ENCODE measurements at regions not wholly inside any gene's neighbourhood (a gene's known extent, or its start where the extent isn't known, plus 50 kb on each side); places are given as distances from the start of the nearest gene placed in this dataset.

DNA sequence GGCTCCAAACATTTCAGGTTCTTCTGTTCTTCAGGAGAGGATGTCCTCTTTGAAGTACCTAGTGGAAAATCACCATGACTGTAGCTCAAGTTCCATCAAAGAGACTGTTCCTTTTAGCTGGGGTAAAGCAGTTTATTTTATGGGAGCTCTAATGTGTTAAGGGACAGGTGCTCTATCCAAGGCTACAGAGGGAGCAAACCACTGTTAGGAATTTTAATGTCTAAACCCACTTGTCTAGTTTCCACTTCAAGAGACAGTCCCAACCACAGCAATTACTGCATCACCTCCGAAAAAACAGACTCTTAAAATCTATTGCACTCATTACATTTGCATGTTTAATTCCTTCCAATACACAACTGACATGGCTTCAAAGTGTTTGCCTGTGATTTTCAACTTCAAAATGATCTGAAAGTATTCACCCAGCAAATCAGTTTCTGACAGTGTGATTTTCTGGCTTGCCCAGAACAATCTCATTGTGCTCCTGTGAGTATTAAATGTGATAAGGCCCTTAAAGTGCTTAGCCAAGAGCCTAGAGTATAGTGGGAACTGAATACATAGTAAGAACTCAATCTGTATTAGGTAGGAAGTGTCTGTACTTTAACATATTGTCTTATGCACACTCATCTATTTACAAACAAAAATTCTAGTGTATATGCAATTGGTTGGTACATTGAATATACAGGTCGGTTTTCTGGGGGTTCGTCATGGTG, 266.5 kb upstream of the CCDC54 start:
- Histone ChIP-seq H3K4me1 (ENCODE audit: insufficient read depth) (no peaks in the 10 kb centered on the region), H2AFZ (no peak overlapping the region), H3K4me3 (no peak overlapping the region), H3K36me3 (replicated peaks; ENCODE audit: insufficient read depth, low read depth) (no peaks in the 10 kb centered on the region), H3K4me2 (no peak overlapping the region), H4K20me1 (ENCODE audit: insufficient read depth, poor library complexity, severe bottlenecking) (no peaks in the 10 kb centered on the region), H3K9me3 (ENCODE audit: low read depth) (no peaks in the 10 kb centered on the region), H3K27me3 (no peaks in the 10 kb centered on the region), H3K27ac (no peak overlapping the region), H3K79me2 (no peaks in the 10 kb centered on the region), H3K9me2 (replicated peaks; ENCODE audit: insufficient read depth) (no peaks in the 10 kb centered on the region)
- WGBS (ENCODE audit: low lambda C conversion rate, missing lambda C conversion rate): 80% methylated on average over 3 of the region's 3 CpGs
- DNase-seq (ENCODE audit: low spot score): no peak
- TF ChIP-seq, protein P1, sequence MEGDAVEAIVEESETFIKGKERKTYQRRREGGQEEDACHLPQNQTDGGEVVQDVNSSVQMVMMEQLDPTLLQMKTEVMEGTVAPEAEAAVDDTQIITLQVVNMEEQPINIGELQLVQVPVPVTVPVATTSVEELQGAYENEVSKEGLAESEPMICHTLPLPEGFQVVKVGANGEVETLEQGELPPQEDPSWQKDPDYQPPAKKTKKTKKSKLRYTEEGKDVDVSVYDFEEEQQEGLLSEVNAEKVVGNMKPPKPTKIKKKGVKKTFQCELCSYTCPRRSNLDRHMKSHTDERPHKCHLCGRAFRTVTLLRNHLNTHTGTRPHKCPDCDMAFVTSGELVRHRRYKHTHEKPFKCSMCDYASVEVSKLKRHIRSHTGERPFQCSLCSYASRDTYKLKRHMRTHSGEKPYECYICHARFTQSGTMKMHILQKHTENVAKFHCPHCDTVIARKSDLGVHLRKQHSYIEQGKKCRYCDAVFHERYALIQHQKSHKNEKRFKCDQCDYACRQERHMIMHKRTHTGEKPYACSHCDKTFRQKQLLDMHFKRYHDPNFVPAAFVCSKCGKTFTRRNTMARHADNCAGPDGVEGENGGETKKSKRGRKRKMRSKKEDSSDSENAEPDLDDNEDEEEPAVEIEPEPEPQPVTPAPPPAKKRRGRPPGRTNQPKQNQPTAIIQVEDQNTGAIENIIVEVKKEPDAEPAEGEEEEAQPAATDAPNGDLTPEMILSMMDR (IDR thresholded peaks at IDR 0.05; ENCODE audit: poor library complexity): no peak
- TF ChIP-seq EZH2phosphoT487 (IDR thresholded peaks at IDR 0.05; ENCODE audit: low read depth, severe bottlenecking, unreplicated experiment): no peak
- TF ChIP-seq EZH2 (IDR thresholded peaks at IDR 0.05; ENCODE audit: borderline replicate concordance): no peak

DNA sequence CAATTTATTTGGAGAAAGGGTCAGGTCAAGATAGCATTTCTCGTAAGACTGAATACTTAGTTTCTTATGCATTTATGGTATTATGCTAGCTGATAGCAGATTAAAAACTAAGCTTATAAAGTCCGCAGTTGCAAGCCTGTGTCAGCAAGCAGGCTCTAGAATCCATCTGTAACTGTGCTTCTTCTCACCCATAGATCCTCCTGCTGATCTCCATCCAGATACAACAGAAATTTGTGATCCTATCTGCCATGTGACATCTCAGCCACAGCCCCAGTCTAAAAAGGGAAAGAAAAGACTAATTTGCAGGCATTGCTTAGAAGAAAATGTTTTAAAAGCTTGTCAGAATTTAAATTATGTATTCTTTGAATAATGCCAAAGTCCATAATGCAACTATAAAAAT, 265.4 kb upstream of the CCDC54 start:
- Histone ChIP-seq H3K36me3 (replicated peaks; ENCODE audit: insufficient read depth, low read depth) (no peaks in the 10 kb centered on the region), H3K27ac (no peak overlapping the region), H3K27me3 (no peaks in the 10 kb centered on the region), H3K4me2 (no peak overlapping the region), H4K20me1 (ENCODE audit: insufficient read depth, poor library complexity, severe bottlenecking) (no peaks in the 10 kb centered on the region), H3K9me2 (replicated peaks; ENCODE audit: insufficient read depth) (no peaks in the 10 kb centered on the region), H3K4me3 (no peak overlapping the region), H3K4me1 (ENCODE audit: insufficient read depth) (no peaks in the 10 kb centered on the region), H2AFZ (no peak overlapping the region), H3K79me2 (no peaks in the 10 kb centered on the region), H3K9me3 (ENCODE audit: low read depth) (no peaks in the 10 kb centered on the region)
- TF ChIP-seq EZH2 (IDR thresholded peaks at IDR 0.05; ENCODE audit: borderline replicate concordance): no peak
- TF ChIP-seq EZH2phosphoT487 (IDR thresholded peaks at IDR 0.05; ENCODE audit: low read depth, severe bottlenecking, unreplicated experiment): no peak
- TF ChIP-seq, protein P1 (IDR thresholded peaks at IDR 0.05; ENCODE audit: poor library complexity): no peak
- no peak for DNase-seq (ENCODE audit: low spot score)
- WGBS (ENCODE audit: low lambda C conversion rate, missing lambda C conversion rate): 77% methylated on average over 2 of the region's 2 CpGs

DNA sequence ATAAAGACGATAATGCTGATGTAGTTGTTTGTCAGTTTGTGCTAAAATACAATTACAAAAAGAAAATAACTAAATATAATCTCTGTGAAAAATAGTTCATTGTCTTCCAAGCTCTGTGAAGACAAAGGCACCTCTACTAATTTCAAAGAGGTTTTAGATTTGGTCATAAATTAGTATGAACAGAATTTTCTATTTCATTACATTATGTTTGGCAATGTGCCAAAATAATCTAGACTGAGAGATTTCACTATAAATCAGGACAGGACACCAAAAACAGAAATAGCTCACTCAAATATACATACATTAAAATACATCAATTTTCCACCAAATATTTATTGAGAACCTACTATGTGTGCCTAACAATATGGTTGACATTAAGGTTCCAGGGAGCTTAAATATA, 264.9 kb upstream of the CCDC54 start:
- Histone ChIP-seq H2AFZ (no peak overlapping the region), H3K9me3 (ENCODE audit: low read depth) (no peaks in the 10 kb centered on the region), H3K4me3 (no peak overlapping the region), H3K9me2 (replicated peaks; ENCODE audit: insufficient read depth) (no peaks in the 10 kb centered on the region), H3K4me1 (ENCODE audit: insufficient read depth) (no peaks in the 10 kb centered on the region), H3K36me3 (replicated peaks; ENCODE audit: insufficient read depth, low read depth) (no peaks in the 10 kb centered on the region), H3K27ac (no peak overlapping the region), H3K27me3 (no peaks in the 10 kb centered on the region), H4K20me1 (ENCODE audit: insufficient read depth, poor library complexity, severe bottlenecking) (no peaks in the 10 kb centered on the region), H3K4me2 (no peak overlapping the region), H3K79me2 (no peaks in the 10 kb centered on the region)
- no peak for DNase-seq (ENCODE audit: low spot score)
- WGBS (ENCODE audit: low lambda C conversion rate, missing lambda C conversion rate): 93% methylated on average over 1 of the region's 1 CpG
- no peak for TF ChIP-seq EZH2 (IDR thresholded peaks at IDR 0.05; ENCODE audit: borderline replicate concordance)
- TF ChIP-seq, protein P1 (IDR thresholded peaks at IDR 0.05; ENCODE audit: poor library complexity): no peak
- no peak for TF ChIP-seq EZH2phosphoT487 (IDR thresholded peaks at IDR 0.05; ENCODE audit: low read depth, severe bottlenecking, unreplicated experiment)
